Stimulated activated CD4-positive, alpha-beta T cell treated with anti-CD3 and anti-CD28 coated beads, TNF-alpha, amount 100 ng/mL, for 1 hour (primary cell): ENCODE measurements at regions not wholly inside any gene's neighbourhood (a gene's known extent, or its start where the extent isn't known, plus 50 kb on each side); places are given as distances from the start of the nearest gene placed in this dataset.

Source experiments
- DNase-seq, 3 donors: peaks; one replicate each; pipeline ENCODE4 v3.0.0-alpha.2; 2020; ENCODE audit warnings: low read depth in 3 of 3, low spot score in 1 of 3

DNA sequence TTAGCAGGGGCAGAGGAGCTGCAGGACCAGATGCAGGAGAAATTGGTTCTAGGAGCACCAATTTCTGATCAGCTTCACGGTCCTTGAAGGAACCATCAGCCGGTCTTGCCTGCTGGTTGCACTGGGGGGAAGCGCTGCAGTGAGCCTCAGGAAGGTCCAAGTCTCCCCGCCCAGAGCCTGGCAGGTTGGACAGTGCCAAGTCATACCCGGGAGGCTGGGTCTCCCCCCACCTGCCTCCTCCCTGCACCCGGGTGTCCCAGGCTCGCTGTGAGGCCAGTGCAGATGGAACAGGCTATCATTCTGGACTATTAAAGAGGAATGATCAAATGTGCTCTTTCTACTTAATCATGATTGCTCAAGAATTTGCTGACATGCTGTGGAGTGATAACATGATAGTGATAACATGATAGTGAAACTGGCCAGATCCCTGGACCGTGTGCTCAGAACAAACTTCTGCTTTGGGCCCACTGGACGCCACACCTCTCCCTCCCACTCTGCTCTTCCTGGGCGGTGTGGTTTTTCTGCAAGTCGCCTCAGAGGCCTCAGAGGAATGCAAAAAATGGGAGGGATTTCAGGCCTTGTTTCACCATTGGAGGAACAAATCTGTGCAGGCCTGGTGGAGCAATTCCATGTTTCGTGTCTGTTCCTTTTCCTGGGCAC lies 236.0 kb downstream of the IRF8 start:
- no peak for DNase-seq

DNA sequence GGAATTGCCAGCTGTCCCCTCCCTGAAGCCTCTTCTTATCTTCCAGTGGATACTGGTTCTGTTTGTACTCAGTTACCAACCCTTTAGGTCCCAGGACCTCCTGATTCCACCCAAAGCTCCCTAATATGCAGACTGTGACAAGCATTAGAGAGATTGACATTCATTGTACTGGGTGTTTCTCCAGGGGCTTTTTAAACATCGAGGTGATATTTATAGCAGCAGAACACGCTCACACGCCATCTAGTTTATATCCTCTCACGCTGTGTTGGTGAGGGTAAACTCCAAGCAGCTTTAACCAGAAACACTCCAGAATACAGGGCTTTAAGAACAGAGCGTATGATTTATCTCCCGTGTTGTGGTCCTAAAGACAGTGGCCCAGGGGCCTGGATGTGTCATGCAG lies 238.4 kb downstream of the IRF8 start:
- DNase-seq = no peak

DNA sequence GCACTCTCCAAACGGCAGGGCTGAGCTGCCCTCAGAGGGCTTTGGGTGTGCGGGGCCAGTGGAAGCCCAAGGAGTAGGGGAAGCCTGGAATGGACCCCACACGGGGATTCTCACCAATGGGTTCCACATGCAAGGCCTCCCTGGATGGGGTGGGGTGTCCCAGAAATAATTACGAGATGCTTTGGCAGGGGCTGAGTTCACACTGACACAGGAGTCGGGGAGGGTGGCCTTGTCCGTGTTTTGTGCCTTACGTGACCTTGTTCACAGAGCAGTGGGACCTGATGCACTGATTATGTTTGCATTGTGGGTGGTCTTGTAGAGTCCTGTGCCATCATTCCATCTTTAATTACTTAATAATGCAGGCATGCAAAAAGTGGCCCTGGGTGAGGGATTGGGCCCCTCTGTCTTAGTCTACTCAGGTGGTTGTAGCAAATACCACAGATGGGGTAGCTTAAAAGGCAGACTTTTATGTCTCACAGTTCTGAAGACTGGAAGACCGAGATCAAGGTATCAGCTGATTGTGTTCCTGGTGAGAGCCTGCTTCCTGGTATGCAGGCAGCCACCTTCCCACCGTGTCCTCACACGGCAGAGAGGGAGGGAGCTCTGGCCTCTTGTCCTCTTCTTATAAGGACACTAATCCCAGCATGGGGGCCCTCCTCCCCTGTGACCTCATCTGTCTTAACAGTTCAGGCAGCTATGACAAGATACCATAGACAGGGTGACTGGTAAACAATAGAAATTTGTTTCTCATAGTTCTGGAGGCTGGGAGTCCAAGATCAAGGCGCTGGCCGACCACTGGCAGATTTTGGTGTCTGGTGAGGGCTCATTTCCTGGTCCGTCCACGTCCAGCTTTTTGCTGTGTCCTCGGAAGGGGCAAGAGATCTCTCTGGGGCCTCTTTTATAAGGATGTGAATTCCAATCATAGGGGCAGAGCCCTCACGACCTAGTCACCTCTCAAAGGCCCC lies 239.4 kb downstream of the IRF8 start:
- no peak for DNase-seq

DNA sequence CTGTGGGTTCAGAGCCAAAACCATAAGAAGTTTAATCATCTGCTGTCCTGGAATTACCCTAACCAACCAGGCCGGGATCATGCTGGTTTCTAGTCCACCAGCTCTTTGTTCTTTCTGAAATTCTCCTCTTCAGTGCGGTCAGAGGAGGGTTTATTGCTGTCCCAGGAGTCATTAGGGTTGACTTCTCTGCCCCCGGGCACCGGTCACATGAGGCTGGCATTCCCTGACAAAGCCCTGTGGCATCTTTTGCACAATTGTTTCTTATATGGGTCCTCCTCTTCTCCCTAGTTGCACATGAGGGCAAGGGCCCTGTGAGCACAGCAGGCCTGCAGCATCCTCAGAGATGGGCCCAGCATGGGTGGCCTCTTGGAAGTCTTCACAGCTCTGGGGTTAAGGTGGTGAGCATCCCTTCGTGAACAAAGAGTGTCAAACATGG lies 243.9 kb downstream of the IRF8 start:
- no peak for DNase-seq

DNA sequence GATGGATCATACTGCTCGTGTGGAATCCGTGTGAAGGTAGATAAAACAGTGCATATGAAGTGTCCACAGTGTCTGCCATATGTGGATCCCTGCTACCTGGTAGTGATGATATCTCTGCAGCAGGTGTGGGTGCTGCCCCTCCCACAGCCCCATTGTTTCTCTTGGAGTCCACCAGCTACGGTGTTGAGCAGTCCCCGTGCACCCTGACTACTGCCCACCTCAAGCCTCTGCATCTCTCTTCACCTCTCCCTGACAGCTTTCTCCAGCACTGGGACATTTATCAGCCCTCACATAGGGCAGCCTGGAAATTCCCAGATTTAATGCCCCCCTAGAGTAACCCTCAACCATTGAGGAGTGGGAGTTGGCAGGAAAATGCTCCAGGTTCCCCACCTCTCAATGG lies 244.7 kb downstream of the IRF8 start:
- DNase-seq = no peak

DNA sequence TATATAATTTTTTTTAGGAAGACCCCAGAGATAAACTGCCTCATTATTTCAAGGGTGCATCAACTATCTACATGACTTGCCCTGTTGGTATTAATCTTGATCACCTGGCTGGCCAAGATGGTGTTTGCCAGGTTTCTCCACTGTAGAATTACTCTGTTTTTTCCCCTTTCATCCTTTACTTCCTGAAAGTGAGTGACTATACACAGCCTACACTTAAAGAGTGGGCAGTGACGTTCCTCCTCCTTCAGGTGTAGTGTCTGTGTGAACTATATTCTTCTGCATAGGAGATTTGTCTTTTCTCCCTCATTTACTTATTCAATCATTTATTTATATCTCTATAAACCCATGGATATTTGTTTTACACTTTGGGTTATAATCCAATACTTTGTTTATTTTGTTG lies 246.7 kb downstream of the IRF8 start:
- DNase-seq = no peak

DNA sequence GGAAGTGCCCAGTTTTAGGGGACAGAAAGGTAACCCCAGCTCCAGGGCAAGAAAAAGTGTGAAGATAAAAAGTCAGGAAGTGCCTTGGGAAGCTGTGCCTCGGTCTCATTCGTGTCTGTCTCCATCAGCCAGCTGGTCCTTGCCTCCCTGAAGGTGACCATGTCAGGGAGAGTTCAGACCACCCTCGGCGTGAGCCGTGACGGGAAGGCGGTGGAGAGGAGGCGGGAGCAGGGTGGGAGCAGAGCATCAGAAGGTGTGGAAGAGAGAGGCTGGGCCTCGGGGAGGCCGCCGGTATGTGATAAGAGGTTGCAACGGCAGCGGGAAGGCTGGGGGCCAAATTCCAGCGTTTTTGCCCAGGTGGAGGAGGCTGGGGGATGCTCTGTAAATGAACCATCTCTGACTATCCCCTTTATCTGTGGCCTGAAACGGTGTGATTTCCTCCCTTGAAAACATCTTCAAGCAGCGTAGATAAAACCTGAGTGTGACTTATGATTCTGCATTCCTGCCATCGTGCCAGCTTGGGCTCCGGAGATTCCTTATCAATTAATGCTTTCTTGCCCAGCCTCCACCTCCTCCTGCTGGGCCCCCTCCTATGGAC lies 251.8 kb downstream of the IRF8 start:
- no peak for DNase-seq

DNA sequence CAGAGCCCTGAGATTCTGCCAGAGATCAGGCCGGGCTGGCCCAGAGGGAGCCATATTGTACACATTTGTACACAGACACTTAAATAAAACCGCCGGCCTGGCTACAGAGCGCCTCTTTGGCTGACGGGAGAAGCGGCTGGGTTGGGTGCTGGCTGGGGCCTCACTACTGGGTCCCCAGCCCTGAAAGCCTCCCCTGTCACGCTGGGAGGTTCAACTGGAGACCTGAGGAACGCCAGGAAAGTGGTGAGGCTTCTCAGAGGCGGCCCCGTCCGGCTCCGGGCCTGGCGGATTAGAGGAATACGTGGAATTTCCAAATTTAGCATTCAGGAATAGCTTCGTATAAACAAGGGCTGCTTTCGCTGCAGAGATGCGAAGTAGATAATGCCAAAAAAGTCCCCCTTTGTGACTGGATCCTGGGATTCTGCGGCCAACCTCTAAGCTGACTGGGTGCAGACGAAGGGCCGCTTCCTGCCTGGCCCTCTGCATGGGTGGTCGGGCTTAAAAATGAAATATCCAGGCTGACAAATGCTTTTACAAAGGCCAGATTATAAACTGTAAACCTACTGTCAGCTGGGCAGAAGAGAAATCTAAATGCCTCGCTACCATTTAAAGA lies 252.4 kb downstream of the IRF8 start:
- no peak for DNase-seq

DNA sequence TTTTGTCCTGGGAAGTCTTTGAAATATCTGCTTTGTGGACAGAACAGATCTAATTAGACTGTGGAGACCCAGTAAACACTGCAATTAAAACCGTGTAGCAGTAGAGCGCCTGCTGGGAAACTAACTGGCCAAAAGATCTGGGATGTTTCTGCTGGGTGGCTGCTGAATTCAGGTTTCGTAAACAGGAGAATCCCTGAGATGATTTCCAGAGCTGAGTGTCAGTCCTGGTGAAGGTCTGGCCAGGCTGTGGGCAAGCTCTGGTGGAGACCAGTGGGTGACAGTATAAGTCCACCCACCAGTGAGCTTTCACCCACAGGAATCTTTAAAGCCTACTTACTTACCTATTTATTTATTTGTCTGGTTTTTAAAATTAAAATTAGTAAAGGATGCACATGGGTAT lies 257.2 kb downstream of the IRF8 start:
- no peak for DNase-seq

DNA sequence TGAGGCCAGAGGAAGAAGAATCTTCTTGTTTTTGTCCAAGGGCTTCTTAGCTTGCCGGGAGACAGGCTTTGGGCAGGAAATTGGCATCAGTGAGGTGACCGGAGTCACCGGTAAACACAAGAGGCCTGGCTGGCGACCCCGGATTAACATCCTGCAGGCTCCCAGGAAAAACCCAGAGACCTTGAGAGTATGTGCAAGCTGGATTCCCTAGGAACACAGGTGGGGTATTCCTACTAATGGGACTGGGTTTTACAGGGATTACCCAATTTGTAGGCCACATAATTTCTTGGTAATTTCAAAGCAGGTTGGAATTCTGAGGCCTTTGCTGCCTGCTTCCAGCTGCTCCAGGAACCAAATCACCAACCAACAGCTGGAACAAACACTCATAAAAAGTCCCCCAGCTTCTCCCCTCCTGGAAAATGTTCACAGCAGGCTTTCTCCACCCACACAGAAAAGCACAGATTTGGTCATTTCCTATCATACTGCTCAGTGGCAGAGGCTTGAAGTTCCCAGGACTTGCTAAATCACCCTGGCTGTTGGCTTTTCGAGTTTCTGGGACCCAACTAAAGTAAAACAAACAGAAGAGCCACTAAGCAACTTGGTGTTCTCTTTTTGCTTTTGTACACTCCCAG lies 258.8 kb downstream of the IRF8 start:
- no peak for DNase-seq

DNA sequence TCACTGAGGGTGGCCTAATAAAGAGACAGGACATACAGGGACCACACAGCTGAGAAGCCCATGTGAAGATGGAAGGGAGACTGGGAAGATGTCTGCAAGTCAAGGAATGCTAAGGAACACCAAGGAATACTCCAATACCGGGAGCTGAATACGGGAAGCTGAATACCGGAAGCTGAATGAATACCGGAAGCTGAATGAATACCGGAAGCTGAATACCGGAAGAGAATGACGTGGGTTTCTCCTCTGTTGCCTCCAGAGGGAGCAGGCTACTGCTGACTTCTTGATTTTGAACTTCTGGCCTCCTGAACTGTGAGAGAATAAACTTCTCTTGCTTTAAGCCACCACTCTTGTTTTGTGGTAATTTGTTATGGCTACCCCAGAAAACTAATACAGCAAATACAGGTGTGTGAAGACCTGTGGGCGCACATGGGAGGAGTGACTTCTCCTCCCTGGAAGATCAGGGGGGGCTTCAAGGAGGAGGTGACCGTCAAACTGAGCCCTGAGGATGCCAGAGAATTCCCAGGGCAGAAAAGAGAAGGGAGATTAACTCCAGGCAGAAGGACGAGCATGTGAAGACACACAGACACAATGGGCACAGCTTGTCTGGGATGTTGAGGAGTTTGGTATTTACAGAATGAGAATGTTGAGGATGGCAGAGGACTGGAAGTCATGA lies 259.9 kb downstream of the IRF8 start:
- DNase-seq = no peak

DNA sequence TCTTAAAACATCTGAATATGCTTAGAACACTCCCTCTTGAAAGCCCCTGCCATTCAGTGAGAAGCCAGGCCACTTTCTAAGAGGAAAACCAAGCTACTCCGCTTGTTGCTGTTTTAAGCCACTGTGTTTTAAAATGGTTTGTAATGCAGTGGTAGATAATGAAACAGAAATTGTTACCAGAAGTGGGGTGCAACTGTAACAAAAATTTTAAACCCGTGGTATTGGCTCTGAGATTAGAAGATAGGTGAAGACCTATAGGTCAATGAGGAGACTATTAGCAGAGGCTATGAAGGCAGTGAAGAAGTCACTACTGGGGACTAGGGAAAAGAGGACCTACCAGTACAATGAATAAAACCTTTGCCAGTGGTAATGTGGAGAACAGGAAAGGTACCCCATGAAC lies 266.5 kb downstream of the IRF8 start:
- no peak for DNase-seq

DNA sequence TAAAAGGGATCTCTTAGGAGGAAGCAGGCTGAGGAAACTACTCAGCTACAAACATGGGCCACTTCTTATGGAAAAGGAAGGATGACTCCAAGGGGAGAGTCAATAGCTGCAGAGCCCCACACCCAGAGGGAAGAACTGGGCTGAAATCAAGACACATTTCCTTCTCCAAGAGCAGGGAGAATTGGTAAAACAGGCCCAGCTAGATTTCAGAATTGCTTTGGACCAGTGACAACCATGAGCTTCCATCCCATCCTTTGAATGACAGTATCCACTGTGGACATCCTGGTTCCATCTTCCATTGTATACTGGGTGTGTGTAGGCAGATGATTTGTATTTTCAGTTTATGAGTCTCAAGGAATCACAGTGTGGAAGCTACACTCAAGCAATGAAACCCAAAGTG lies 267.5 kb downstream of the IRF8 start:
- no peak for DNase-seq

DNA sequence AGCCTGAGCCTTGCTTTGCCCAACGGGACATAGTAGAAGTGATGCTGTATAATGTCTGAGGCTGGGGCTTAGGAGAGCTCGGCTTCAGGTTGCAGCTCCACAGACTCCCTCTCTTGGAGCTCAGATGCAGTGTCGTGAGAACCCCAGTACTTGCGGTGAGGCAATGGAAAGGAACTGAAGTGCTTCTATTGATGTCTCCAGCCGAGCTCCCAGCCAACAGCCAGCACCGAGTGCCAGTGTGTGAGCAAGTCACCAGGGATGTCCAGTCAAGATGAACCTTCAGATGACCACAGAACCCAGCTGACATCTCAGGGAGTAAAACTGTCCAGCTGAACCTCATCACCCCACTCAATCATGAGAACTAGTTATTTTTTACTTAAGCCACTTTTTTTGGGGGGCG lies 268.1 kb downstream of the IRF8 start:
- DNase-seq = no peak

DNA sequence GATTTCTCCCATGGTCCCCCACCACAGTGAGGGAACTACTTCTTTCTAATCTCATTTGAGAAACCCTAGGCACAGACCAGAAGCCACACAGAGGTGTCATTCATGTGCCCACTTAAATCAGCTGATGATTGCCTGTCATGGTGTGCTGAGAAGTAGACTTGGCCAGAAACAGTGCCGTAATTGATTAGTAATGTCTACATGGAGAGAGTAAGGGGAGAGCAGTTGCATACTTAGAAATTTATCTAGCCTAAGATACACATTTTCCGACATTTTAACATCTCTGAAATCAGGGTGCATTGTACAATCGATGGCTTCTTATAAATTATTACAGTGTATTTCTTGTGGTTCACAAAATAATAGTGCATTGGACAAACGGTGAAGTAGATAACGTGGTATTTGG lies 271.8 kb downstream of the IRF8 start:
- no peak for DNase-seq

DNA sequence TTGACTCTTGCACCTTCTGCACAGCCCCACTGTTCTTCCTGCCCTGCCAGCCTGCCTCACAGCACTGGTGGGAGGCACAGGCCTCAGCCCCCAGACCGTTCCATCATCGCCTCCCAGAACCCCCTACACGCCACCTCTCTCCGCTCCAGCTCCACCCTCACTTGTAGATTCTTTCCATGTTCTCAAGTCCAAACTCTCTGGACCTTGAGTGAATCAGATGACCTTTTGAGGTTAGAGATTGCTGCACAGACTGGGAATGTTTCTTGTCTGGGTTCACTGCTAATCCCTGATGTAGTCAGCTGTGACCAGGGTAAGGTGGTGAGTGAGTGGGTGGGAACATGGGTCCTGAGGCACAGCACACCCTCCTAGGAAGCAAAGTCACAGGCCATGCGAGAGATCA lies 272.4 kb downstream of the IRF8 start:
- DNase-seq = no peak

DNA sequence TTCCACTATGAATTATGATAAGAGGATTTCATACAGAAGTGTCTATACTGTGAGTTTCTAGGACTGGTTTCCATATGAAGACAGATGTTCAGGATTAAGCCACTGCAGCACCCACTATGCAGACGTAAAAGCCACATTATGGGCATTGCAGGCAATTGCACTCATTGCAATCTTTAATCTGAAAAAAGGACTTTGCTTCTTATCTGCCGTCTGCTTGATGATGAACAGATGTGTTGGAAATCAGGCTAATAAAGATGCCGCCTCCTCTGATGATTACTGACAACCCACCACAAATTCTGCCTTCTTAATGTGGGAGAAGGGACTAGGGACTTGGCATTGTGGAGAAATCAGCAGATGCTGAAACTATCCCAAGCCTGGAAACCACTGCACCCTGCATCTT lies 276.9 kb downstream of the IRF8 start:
- DNase-seq = no peak

DNA sequence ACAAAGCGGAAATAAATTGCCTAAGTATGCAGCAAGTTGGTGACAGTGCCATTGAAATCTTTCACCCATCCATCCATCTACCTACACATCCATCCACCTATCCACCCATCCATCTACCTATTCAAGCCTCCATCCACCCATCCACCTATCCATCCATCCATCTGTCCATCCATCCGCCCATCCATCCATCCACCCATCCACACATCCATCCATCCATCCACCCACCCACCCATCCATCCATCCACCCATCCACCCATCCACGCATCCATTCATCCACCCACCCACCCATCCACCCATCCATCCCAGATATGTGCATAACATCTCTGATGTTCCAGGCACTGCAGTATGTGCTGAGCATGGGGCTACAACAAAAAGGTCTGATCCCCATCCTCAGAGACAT lies 277.5 kb downstream of the IRF8 start:
- DNase-seq = no peak

DNA sequence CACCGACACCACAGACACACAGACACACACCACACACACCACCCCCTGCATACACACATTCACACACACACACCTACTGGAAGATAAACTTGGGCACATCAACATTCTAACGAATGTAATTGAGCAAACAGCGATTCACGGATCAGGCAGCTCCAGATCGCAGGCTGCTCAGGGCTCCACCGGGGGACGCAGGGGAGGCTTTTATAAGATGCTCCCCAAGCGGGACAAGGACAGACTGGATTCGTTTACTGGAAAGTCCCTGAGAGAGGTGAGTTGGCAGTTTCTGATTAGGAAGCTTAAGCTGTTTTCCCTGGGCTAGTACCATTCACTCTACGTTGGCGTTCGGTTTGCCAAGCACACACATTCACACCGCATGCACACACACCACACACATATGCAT lies 281.3 kb downstream of the IRF8 start:
- no peak for DNase-seq

DNA sequence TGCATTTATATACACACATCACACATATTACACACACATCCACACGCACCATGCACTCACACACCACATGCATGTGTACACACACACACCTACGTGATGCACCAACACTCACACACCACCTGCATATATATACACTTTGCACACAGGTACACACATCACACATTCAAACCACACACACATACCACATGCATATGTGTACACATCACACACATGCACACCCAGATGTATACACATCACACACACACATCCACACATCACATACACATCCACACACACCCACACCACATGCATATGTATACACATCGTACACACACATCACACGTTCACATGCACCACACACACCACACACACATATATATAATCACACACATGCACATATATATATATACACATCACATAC lies 281.8 kb downstream of the IRF8 start:
- DNase-seq = no peak

DNA sequence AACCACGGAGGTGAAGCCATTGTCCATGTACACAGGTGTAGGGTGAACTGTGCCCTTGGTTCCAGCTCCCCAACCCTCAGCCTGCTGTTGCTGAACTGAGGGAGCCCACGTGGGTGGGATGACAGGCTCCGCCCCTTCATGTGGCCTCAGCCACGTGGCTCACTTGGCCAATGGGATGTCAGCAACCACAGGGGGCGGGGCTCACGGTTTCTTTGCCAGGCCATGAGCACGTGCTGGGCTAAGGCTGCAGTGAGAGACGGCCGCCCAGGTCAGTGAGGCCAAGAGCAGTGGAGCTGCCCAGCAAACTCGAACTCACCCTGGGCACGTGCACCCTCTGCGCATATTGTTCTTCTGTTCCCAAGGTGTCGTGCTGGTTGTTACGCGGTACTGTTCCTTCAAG lies 282.6 kb downstream of the IRF8 start:
- no peak for DNase-seq
